AG04450 (cell line): ENCODE measurements at regions not wholly inside any gene's neighbourhood (a gene's known extent, or its start where the extent isn't known, plus 50 kb on each side); places are given as distances from the start of the nearest gene placed in this dataset.

Source experiments
- CTCF ChIA-PET: fragments of 300-600, 350-600 bp; formaldehyde crosslinking; extraction: SDS; loops from one replicate; lab custom pipeline; 2022; ENCODE audit warnings: antibody characterized with exemption, inconsistent platforms; lab: Charles Lee
- POLR2A ChIA-PET: fragments of 350-600 bp; formaldehyde crosslinking; extraction: SDS; loops from one replicate; lab custom pipeline; 2021; ENCODE audit warnings: antibody characterized with exemption, inconsistent platforms; lab: Yijun Ruan, JAX
- DNase-seq: peaks from one replicate; pipeline ENCODE4 v3.0.0-alpha.2; 2011; ENCODE audit warnings: low read depth, low spot score
- H3K27ac ChIP-seq: one replicate; pipeline ENCODE4 v1.5.1; 2012; ENCODE audit warnings: low read depth, low read length, control low read depth
- H3K27me3 ChIP-seq: one replicate; pipeline ENCODE4 v1.6.0; 2012; ENCODE audit warnings: low read length; ENCODE audit not compliant: control insufficient read depth, insufficient read depth
- H3K4me3 ChIP-seq: 2 replicates; pipeline ENCODE4 v1.5.1; 2011; ENCODE audit warnings: mild to moderate bottlenecking, low read depth, low read length, control low read depth
- H3K9me3 ChIP-seq: 2 replicates; pipeline ENCODE4 v1.5.1; 2012; ENCODE audit warnings: low read length; ENCODE audit not compliant: control insufficient read depth, insufficient read depth
- TF ChIP-seq, protein P1 (sequence below): IDR thresholded peaks from 2 replicates; pipeline ENCODE4 v1.5.1; 2011; ENCODE audit warnings: low read depth, low read length, control low read depth, inconsistent platforms

DNA sequence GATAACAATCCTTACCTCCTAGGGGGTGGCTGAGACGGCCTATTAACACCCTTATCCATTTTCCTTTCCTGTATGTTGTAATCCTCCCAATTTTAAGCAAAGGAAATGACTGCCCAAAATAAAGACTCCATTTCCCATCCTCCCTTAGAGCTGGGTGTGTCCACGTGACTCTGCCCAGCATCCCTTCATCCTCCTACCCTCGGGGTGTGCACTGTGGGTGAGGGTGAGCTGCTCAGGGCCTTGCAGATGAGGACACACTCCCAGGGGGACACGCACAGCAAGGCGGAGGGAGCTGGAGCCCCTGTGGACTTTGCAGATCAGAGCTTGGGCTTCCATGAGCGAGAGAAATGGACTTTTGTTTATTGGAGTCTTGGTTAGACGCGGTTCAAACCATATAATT is 186.8 kb downstream of the IRF8 start:
- no peak overlapping the region for H3K4me3 ChIP-seq
- ChIA-PET CTCF (no interaction called here), POLR2A (no interaction called here)
- H3K9me3 ChIP-seq: no peaks in the 10 kb centered on the region; the same call in 1 of the 2 replicates
- TF ChIP-seq, protein P1, sequence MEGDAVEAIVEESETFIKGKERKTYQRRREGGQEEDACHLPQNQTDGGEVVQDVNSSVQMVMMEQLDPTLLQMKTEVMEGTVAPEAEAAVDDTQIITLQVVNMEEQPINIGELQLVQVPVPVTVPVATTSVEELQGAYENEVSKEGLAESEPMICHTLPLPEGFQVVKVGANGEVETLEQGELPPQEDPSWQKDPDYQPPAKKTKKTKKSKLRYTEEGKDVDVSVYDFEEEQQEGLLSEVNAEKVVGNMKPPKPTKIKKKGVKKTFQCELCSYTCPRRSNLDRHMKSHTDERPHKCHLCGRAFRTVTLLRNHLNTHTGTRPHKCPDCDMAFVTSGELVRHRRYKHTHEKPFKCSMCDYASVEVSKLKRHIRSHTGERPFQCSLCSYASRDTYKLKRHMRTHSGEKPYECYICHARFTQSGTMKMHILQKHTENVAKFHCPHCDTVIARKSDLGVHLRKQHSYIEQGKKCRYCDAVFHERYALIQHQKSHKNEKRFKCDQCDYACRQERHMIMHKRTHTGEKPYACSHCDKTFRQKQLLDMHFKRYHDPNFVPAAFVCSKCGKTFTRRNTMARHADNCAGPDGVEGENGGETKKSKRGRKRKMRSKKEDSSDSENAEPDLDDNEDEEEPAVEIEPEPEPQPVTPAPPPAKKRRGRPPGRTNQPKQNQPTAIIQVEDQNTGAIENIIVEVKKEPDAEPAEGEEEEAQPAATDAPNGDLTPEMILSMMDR: no peak
- H3K27ac ChIP-seq: no peak overlapping the region
- DNase-seq: no peak
- H3K27me3 ChIP-seq: peaks cover 2% of the 10 kb centered on the region

GRCh38 chr16:86086471-86086870 is 187.5 kb downstream of the IRF8 start:
- TF ChIP-seq, protein P1: no peak
- CTCF ChIA-PET: no interaction called here
- peaks cover 2% of the 10 kb centered on the region for H3K27me3 ChIP-seq

GRCh38 chr16:86087011-86087895 is 188.3 kb downstream of the IRF8 start:
- no peaks in the 10 kb centered on the region; the same call in 1 of the 2 replicates for H3K9me3 ChIP-seq
- DNase-seq: no peak
- TF ChIP-seq, protein P1: no peak
- peaks cover 2% of the 10 kb centered on the region for H3K27me3 ChIP-seq
- H3K4me3 ChIP-seq: no peak overlapping the region
- no peak overlapping the region for H3K27ac ChIP-seq
- POLR2A ChIA-PET: no interaction called here
- CTCF ChIA-PET: no interaction called here

More at GRCh38 chr16:86086471-86086870, 187.5 kb downstream of the IRF8 start:
- Histone ChIP-seq H3K27ac (no peak overlapping the region), H3K9me3 (no peaks in the 10 kb centered on the region; the same call in 1 of the 2 replicates), H3K4me3 (no peak overlapping the region)
- DNase-seq: no peak
- POLR2A ChIA-PET: no interaction called here

GRCh38 chr16:86087896-86088230 is 188.9 kb downstream of the IRF8 start:
- no peak overlapping the region for H3K27ac ChIP-seq
- no peak for DNase-seq
- ChIA-PET CTCF (no interaction called here), POLR2A (no interaction called here)
- no peak overlapping the region for H3K4me3 ChIP-seq
- H3K9me3 ChIP-seq: no peaks in the 10 kb centered on the region; the same call in 1 of the 2 replicates
- TF ChIP-seq, protein P1: no peak
- peaks cover 2% of the 10 kb centered on the region for H3K27me3 ChIP-seq

DNA sequence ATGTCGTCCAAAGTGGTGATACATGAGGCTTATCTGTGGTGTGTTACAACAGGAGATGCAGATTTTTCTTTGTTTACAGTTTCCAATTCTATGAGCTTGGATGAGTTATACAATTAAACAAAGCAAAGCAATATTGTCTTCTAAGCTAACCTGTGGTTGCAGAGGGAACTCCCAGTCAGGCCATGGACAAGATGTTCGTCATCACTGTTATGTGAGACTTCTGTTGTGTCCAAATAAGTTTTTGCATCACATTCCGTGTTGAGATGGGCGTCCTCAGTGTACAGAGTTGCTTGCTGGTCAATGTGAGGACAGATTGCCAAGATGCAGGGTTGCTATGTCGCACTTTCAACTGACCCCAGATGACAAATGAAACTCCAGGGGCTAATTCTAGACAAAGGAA is 189.3 kb downstream of the IRF8 start:
- no peak for DNase-seq
- CTCF ChIA-PET: no interaction called here
- POLR2A ChIA-PET: interaction anchor here (0.6 kb wide), 1 partner anchor 53 kb away, joined by 9 read pairs; no protein-coding TSS in a partner anchor
- TF ChIP-seq, protein P1: no peak
- Histone ChIP-seq H3K4me3 (no peak overlapping the region), H3K27me3 (peaks cover 2% of the 10 kb centered on the region), H3K27ac (no peak overlapping the region), H3K9me3 (no peaks in the 10 kb centered on the region; the same call in 1 of the 2 replicates)
